K562 (cell line): ENCODE measurements at regions not wholly inside any gene's neighbourhood (a gene's known extent, or its start where the extent isn't known, plus 50 kb on each side); places are given as distances from the start of the nearest gene placed in this dataset.

Experiments used
- ATAC-seq: fragments of 200-7000 bp; cut with Tn5 transposase; 3 replicates; pipeline ENCODE4 v1.9.1; 2020; ENCODE audit warnings: moderate library complexity
- BruUV-seq: library from RNA; stranded (reverse); fragments of 400-500 nt; replicated peaks from 2 replicates; lab custom pipeline; 2021; lab: Mats Ljungman, UMichigan
- CTCF ChIA-PET: fragments of 300-600 bp; formaldehyde crosslinking; extraction: SDS; loops from one replicate; lab custom pipeline; 2021; ENCODE audit warnings: low intra/inter-chr PET ratio; lab: Yijun Ruan, JAX
- POLR2A ChIA-PET: fragments of 300-600, 350-650 bp; sonication (Branson Sonifier 250); formaldehyde crosslinking; extraction: SDS; loops from one replicate; lab custom pipeline; 2021; ENCODE audit warnings: antibody characterized with exemption, inconsistent platforms; lab: Yijun Ruan, JAX
- DNase-seq, 4 experiments: peaks; one replicate each; pipeline versions ENCODE4 v3.0.0 to v3.0.0-alpha.2; 2011 to 2018; ENCODE audit warnings: low spot score in 3 of 4, mixed read lengths in 3 of 4; ENCODE audit errors: extremely low read depth in 1 of 4
- FAIRE-seq: peaks from 2 replicates; lab custom pipeline; 2011; peaks lifted over from hg19 to GRCh38; lab: Jason Lieb, UNC
- H2AFZ ChIP-seq: 2 replicates; pipeline ENCODE4 v1.6.0; 2011; ENCODE audit warnings: low read depth, low read length, control low read depth, inconsistent platforms
- H3K27ac ChIP-seq: fragments of 200-600 bp; 3 replicates; pipeline ENCODE4 v1.8.0; 2011; ENCODE audit warnings: low read depth, mild to moderate bottlenecking, control low read depth, inconsistent platforms, low read length, moderate library complexity, mixed read lengths; ENCODE audit errors: extremely low read depth
- H3K27me3 ChIP-seq, 2 experiments: fragments of 300-600 bp in 1 of 2; 2 replicates in 1 of 2; 3 replicates in 1 of 2; pipeline versions ENCODE4 v1.6.0 to v1.8.0; 2011; ENCODE audit warnings: inconsistent platforms in 2 of 2, low read length in 2 of 2, mild to moderate bottlenecking in 1 of 2, mixed read lengths in 1 of 2, moderate library complexity in 1 of 2; ENCODE audit not compliant: control insufficient read depth in 2 of 2, insufficient read depth in 2 of 2
- H3K36me3 ChIP-seq: fragments of 300-600 bp; 3 replicates; pipeline ENCODE4 v1.8.0; 2011; ENCODE audit warnings: mild to moderate bottlenecking, low read length, inconsistent platforms; ENCODE audit not compliant: control insufficient read depth, insufficient read depth
- H3K4me1 ChIP-seq, 2 experiments: fragments of 200-600 bp in 1 of 2; replicated peaks in 1 of 2; 2 replicates in 1 of 2; 3 replicates in 1 of 2; pipeline versions ENCODE4 v1.5.1 to v1.8.0; 2011; ENCODE audit warnings: inconsistent platforms in 2 of 2, low read length in 2 of 2, mild to moderate bottlenecking in 1 of 2, mixed read lengths in 1 of 2, moderate library complexity in 1 of 2; ENCODE audit not compliant: control insufficient read depth in 2 of 2, insufficient read depth in 2 of 2
- H3K4me2 ChIP-seq: 2 replicates; pipeline ENCODE4 v1.6.1; 2011; ENCODE audit warnings: low read length, control low read depth, inconsistent platforms, mixed read lengths; ENCODE audit not compliant: insufficient read depth
- H3K4me3 ChIP-seq: fragments of 200-600 bp; sonication (generic), shearing (Covaris generic); 2 replicates; pipeline ENCODE4 v1.5.1; 2016; ENCODE audit warnings: control low read depth, inconsistent platforms
- H3K79me2 ChIP-seq: fragments of 200-600 bp; 3 replicates; pipeline ENCODE4 v1.8.0; 2011; ENCODE audit warnings: low read length, inconsistent platforms; ENCODE audit not compliant: control insufficient read depth, insufficient read depth
- H3K9ac ChIP-seq, 2 experiments: 2 replicates each; pipeline versions ENCODE4 v1.6.0 to v1.6.1; 2011; ENCODE audit warnings: low read depth in 2 of 2, low read length in 2 of 2, control low read depth in 1 of 2, inconsistent platforms in 1 of 2, mild to moderate bottlenecking in 1 of 2, mixed read lengths in 1 of 2; ENCODE audit not compliant: insufficient read depth in 1 of 2
- H3K9me1 ChIP-seq: one replicate; pipeline ENCODE4 v1.6.0; 2011; ENCODE audit warnings: inconsistent platforms, mild to moderate bottlenecking, low read length, moderate library complexity; ENCODE audit not compliant: control insufficient read depth, insufficient read depth
- H3K9me3 ChIP-seq: replicated peaks from 2 replicates; pipeline ENCODE4 v1.5.1; 2011; ENCODE audit warnings: low read depth, low read length, inconsistent platforms; ENCODE audit not compliant: control insufficient read depth, insufficient read depth
- H4K20me1 ChIP-seq: replicated peaks from 2 replicates; pipeline ENCODE4 v1.6.1; 2011; ENCODE audit warnings: low read length, inconsistent platforms, mixed read lengths; ENCODE audit not compliant: control insufficient read depth, insufficient read depth
- CBFA2T2 ChIP-seq: fragments of 450-650 bp; conservative IDR thresholded peaks from 2 replicates; pipeline ENCODE4 v1.6.1; 2017; ENCODE audit warnings: mild to moderate bottlenecking
- CBX5 ChIP-seq: IDR thresholded peaks from 2 replicates; pipeline ENCODE4 v1.6.1; 2014; ENCODE audit warnings: low read depth, borderline replicate concordance
- ETV6 ChIP-seq, 3 experiments: fragments of 150-350 bp in 1 of 3; sonication (generic) in 1 of 3; formaldehyde crosslinking in 1 of 3; IDR thresholded peaks; 2 replicates each; pipeline versions ENCODE4 v1.6.1 to v1.8.0; 2014 to 2022; ENCODE audit warnings: borderline replicate concordance in 2 of 3, low read depth in 2 of 3, antibody characterized with exemption in 1 of 3, low read length in 1 of 3, mild to moderate bottlenecking in 1 of 3, missing genetic modification reagents in 1 of 3
- HBP1 ChIP-seq: fragments of 450-650 bp; formaldehyde crosslinking; IDR thresholded peaks from 2 replicates; pipeline ENCODE4 v1.4.0; 2022; ENCODE audit warnings: missing genetic modification characterization
- HDAC6 ChIP-seq: IDR thresholded peaks from 2 replicates; pipeline ENCODE4 v1.6.1; 2012; ENCODE audit warnings: low read depth, mild to moderate bottlenecking, control low read depth, inconsistent platforms, low read length, moderate library complexity
- HNRNPLL ChIP-seq: fragments of 200-400 bp; formaldehyde crosslinking; IDR thresholded peaks from 2 replicates; pipeline ENCODE4 v1.6.1; 2017; ENCODE audit warnings: low read length, low read depth, mild to moderate bottlenecking; ENCODE audit not compliant: poor library complexity, severe bottlenecking
- KDM1A ChIP-seq, 2 experiments: fragments of 450-650 bp; IDR thresholded peaks; 2 replicates each; pipeline ENCODE4 v1.6.1; 2016; ENCODE audit warnings: mild to moderate bottlenecking in 2 of 2
- PATZ1 ChIP-seq: fragments of 250-450 bp; sonication (Bioruptor Pico); IDR thresholded peaks from 2 replicates; pipeline ENCODE4 v1.5.0; 2020; ENCODE audit warnings: mild to moderate bottlenecking, borderline replicate concordance
- POLR2A ChIP-seq: fragments of 450-650 bp; conservative IDR thresholded peaks from 2 replicates; pipeline ENCODE4 v1.6.1; 2016
- TGIF2 ChIP-seq: sonication (generic); formaldehyde crosslinking; IDR thresholded peaks from 2 replicates; pipeline ENCODE4 v1.8.1; 2022; ENCODE audit warnings: mild to moderate bottlenecking, missing genetic modification reagents, moderate library complexity
- TOE1 ChIP-seq, 2 experiments: fragments of 450-650 bp in 1 of 2; sonication (generic) in 1 of 2; formaldehyde crosslinking in 1 of 2; IDR thresholded peaks; 2 replicates each; pipeline versions ENCODE4 v1.7.1 to v1.8.0; 2016 to 2022; ENCODE audit warnings: borderline replicate concordance in 2 of 2, mild to moderate bottlenecking in 2 of 2, antibody characterized with exemption in 1 of 2, inconsistent platforms in 1 of 2, low read depth in 1 of 2, missing genetic modification reagents in 1 of 2, moderate library complexity in 1 of 2
- ZNF140 ChIP-seq: fragments of 250-450 bp; sonication (Bioruptor Pico); IDR thresholded peaks from 2 replicates; pipeline ENCODE4 v1.8.0; 2021; ENCODE audit warnings: moderate library complexity, mild to moderate bottlenecking, inconsistent platforms
- ZNF165 ChIP-seq: fragments of 250-450 bp; sonication (Bioruptor Pico); IDR thresholded peaks from 2 replicates; pipeline ENCODE4 v1.4.0; 2020; ENCODE audit warnings: borderline replicate concordance
- ZNF197 ChIP-seq: fragments of 200-800 bp; sonication (Bioruptor generic); IDR thresholded peaks from 2 replicates; pipeline ENCODE4 v1.6.1; 2016; ENCODE audit warnings: low read depth, missing genetic modification characterization, missing compliant biosample characterization
- ZNF347 ChIP-seq: fragments of 450-650 bp; formaldehyde crosslinking; IDR thresholded peaks from 2 replicates; pipeline ENCODE4 v1.4.0; 2020; ENCODE audit warnings: low read depth, mild to moderate bottlenecking, moderate library complexity
- WGBS: fragments of 100-300 bp; shearing (Covaris generic); methylation state at CpG from one replicate; pipeline ENCODE4 v1.1.6; 2016; ENCODE audit warnings: low coverage, mixed read lengths; ENCODE audit not compliant: insufficient coverage; ENCODE audit errors: missing lambda C conversion rate; 5-methylcytosine and 5-hydroxymethylcytosine counted together
- in situ Hi-C: fragments of 300-500 bp; cut with MboI; formaldehyde crosslinking; loops from 4 replicates; pipeline ENCODE4 v1.15.0; 2018; ENCODE audit warnings: inconsistent platforms, mixed read lengths
- intact Hi-C: fragments of 100-400 bp; cut with micrococcal nuclease; formaldehyde crosslinking; loops from 2 replicates; pipeline ENCODE4 v1.14.2; 2022

- H3K36me3 ChIP-seq = no peaks in the 10 kb centered on the region
- in situ Hi-C loops (no loop called here), intact Hi-C loops (no loop called here)
- H3K4me1 ChIP-seq = no peaks in the 10 kb centered on the region
- H3K27ac ChIP-seq = no peak overlapping the region
- ATAC-seq (no peak), DNase-seq (no peak), FAIRE-seq (no peak)
- no peak overlapping the region for H2AFZ ChIP-seq
- no peaks in the 10 kb centered on the region for H3K9me1 ChIP-seq
- H3K4me3 ChIP-seq = no peak overlapping the region
- H4K20me1 ChIP-seq = no peaks in the 10 kb centered on the region
- H3K27me3 ChIP-seq = no peaks in the 10 kb centered on the region
- no TSS peak for BruUV-seq
- WGBS = 0% methylated on average over 1 of the region's 1 CpG
- POLR2A ChIA-PET = no interaction called here
- CTCF ChIA-PET = no interaction called here
- H3K9ac ChIP-seq = no peak overlapping the region
- TF ChIP-seq ZNF165 (no peak), CBFA2T2 (no peak), ZNF197 (CRISPR knock-in tag) (no peak), CBX5 (no peak), ETV6 (IDR thresholded peaks at IDR 0.05; ENCODE audit: borderline replicate concordance in 1 of 2, low read depth in 2 of 2, low read length in 1 of 2) (no peak), ETV6 (CRISPR knock-in tag; IDR thresholded peaks at IDR 0.05; ENCODE audit: borderline replicate concordance) (no peak), HBP1 (no peak), HDAC6 (no peak), HNRNPLL (no peak), PATZ1 (CRISPR knock-in tag) (no peak), KDM1A (IDR thresholded peaks at IDR 0.05) (no peak), TGIF2 (no peak), ZNF140 (no peak), TOE1 (IDR thresholded peaks at IDR 0.05; ENCODE audit: borderline replicate concordance) (no peak), TOE1 (CRISPR knock-in tag; IDR thresholded peaks at IDR 0.05; ENCODE audit: borderline replicate concordance, low read depth) (no peak), ZNF347 (CRISPR knock-in tag) (no peak), POLR2A (no peak)
- no peaks in the 10 kb centered on the region for H3K79me2 ChIP-seq
- H3K9me3 ChIP-seq = no peaks in the 10 kb centered on the region
- no peak overlapping the region for H3K4me2 ChIP-seq
These were observed 578.2 kb downstream of the TOX3 start for GRCh38 chr16:51968749-51969148.
